ENCODE measurements at regions not wholly inside any gene's neighbourhood (a gene's known extent, or its start where the extent isn't known, plus 50 kb on each side); places are given as distances from the start of the nearest gene placed in this dataset.
A peak's percentile ranks its signal among the peaks of the same experiment; 100 is the strongest.
"Not testable (repeated sequence)": the region's sequence is repeated elsewhere in the genome, so short reads cannot be mapped to it uniquely, and the experiment has no call there.

GRCh38 chrX:151042842-151043241 lies 59.7 kb downstream of the HMGB3 start:
- no peak for DNase-seq

- DNase-seq = not testable (repeated sequence)
Measured at GRCh38 chrX:151066373-151066772, 83.2 kb downstream of the HMGB3 start.

GRCh38 chrX:151073767-151074166 lies 90.6 kb downstream of the HMGB3 start:
- no peak for DNase-seq

GRCh38 chrX:151081016-151081415 lies 95.4 kb upstream of the GPR50 start:
- no peak for DNase-seq

- DNase-seq = peak; percentile 72
Measured at GRCh38 chrX:151082077-151082948, 94.1 kb upstream of the GPR50 start.

- DNase-seq = no peak
Measured at GRCh38 chrX:151084454-151084853, 91.9 kb upstream of the GPR50 start.

- DNase-seq = no peak
Measured at GRCh38 chrX:151085207-151085606, 91.2 kb upstream of the GPR50 start.

- no peak for DNase-seq
Measured at GRCh38 chrX:151088221-151088620, 88.2 kb upstream of the GPR50 start.

- no peak for DNase-seq
Measured at GRCh38 chrX:151099001-151099400, 77.4 kb upstream of the GPR50 start.

- DNase-seq = no peak
Measured at GRCh38 chrX:151100799-151101198, 75.6 kb upstream of the GPR50 start.

- DNase-seq = not testable (repeated sequence)
Measured at GRCh38 chrX:151113200-151113599, 63.2 kb upstream of the GPR50 start.

All from stimulated activated CD8-positive, alpha-beta memory T cell treated with anti-CD3 and anti-CD28 coated beads, Interleukin-4, amount 100 ng/mL, for 48 hours (primary cell).